ENCODE measurements at regions not wholly inside any gene's neighbourhood (a gene's known extent, or its start where the extent isn't known, plus 50 kb on each side); places are given as distances from the start of the nearest gene placed in this dataset.

DNA sequence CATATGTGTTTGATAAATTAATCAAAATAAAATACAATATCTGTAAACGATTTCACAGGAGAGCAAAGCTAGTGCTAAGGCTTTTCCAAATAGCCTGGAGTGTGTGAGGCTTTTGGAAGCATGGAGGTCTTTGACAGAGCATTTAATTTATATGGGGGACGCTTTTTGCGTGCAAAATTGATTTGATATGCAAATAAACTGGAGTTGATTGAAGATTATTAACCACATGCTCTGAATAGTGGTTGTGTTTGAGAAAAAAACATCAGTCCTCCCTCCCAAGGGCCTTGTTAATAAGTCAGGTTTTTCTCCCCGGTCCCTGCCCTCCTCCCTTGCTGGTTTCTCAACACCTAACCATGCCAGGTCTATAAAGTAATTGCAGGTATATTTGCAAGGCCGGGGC lies 85.1 kb upstream of the FGFR2 start:
- SMC1A ChIA-PET (ENCODE audit: uncharacterized antibody, unreplicated experiment): interaction anchor here (0.9 kb wide), 1 partner anchor 141 kb away, joined by 3 read pairs; no protein-coding TSS in a partner anchor
- no peak for DNase-seq (ENCODE audit: low read depth, low spot score)

DNA sequence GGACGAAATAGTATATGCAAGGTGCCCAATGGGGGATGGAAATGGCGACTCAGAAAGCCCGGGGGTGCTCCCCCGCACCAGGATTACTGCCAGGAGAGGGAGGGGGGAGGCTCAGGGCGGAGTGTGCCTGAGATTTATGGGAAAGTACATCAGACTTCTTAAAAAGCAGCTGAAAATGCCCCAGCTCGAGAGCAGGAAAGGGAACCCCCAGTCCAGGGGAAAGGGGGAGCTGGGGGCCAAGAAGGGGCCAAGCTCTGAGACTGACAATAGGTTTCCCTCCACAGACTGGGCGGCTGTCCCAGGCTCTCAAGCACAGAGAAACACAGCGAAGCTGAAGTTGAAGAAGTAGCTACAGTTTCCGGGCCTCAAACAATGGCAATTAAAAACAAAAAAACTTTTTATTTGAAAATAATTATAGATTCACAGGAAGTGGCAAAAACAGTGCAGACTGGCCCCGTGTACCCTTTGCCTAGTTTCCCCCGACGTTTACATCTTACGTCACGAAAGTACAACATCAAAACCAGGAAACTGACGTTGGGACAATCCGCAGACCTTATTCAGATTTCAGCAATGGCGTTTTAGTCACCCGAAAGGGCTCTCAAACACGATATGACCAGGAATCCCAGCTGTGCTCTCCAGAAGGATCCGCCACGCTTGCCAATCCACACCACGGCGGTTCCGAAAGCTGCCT lies 83.9 kb upstream of the FGFR2 start:
- RAD21 ChIA-PET (ENCODE audit: unreplicated experiment): no interaction called here
- Histone ChIP-seq H4K20me1 (ENCODE audit: control insufficient read depth, insufficient read depth) (no peaks in the 10 kb centered on the region), H3K4me3 (no peak overlapping the region), H3K79me2 (ENCODE audit: control insufficient read depth, insufficient read depth, low read length) (no peaks in the 10 kb centered on the region), H3K9me3 (replicated peaks; ENCODE audit: control insufficient read depth, insufficient read depth, low read length) (peaks cover 4% of the 10 kb centered on the region; the same call in 2 of the 3 replicates), H3K4me1 (ENCODE audit: control insufficient read depth, insufficient read depth, low read length) (peaks cover 3% of the 10 kb centered on the region; the same call in 1 of the 2 replicates), H3K4me2 (ENCODE audit: control insufficient read depth, insufficient read depth) (no peak overlapping the region), H3K36me3 (ENCODE audit: control insufficient read depth in 2 of 2, insufficient read depth in 2 of 2, low read length in 1 of 2) (no peaks in the 10 kb centered on the region), H3K9ac (ENCODE audit: control insufficient read depth, insufficient read depth, low read length) (no peak overlapping the region), H2AFZ (ENCODE audit: control insufficient read depth, low read depth, low read length) (no peak overlapping the region), H3K27me3 (replicated peaks in 1 of 2; ENCODE audit: control insufficient read depth in 2 of 2, insufficient read depth in 2 of 2, low read length in 1 of 2) (no peaks in the 10 kb centered on the region; a peak in 1 of 4 replicates), H3K27ac (ENCODE audit: control insufficient read depth, insufficient read depth) (no peak overlapping the region)
- BruUV-seq (replicated peaks): no TSS peak
- SMC1A ChIA-PET (ENCODE audit: uncharacterized antibody, unreplicated experiment): no interaction called here
- TF ChIP-seq STAT1 (conservative IDR thresholded peaks at IDR 0.05): no peak
- no peak for TF ChIP-seq TARDBP (IDR thresholded peaks at IDR 0.05; ENCODE audit: borderline replicate concordance)
- no peak for TF ChIP-seq ZNF384 (IDR thresholded peaks at IDR 0.05; ENCODE audit: borderline replicate concordance, low read depth, low read length)
- FAIRE-seq (no peak), DNase-seq (ENCODE audit: low read depth, low spot score) (no peak), ATAC-seq (no peak)
- CTCF ChIA-PET: no interaction called here
- in situ Hi-C loops (cut with MboI): no loop called here
- WGBS (ENCODE audit: insufficient coverage, insufficient replicate concordance, low lambda C conversion rate, missing lambda C conversion rate): 42% methylated on average over 20 of the region's 24 CpGs
- intact Hi-C loops (cut with micrococcal nuclease; ENCODE audit: unreplicated experiment): no loop called here
- POLR2A ChIA-PET: no interaction called here

More for the DNA sequence above, 85.1 kb upstream of the FGFR2 start:
- ChIA-PET RAD21 (ENCODE audit: unreplicated experiment) (no interaction called here), CTCF (no interaction called here), POLR2A (no interaction called here)
- H3K4me2 ChIP-seq (ENCODE audit: control insufficient read depth, insufficient read depth): no peak overlapping the region
- no peak for FAIRE-seq
- H3K9me3 ChIP-seq (replicated peaks; ENCODE audit: control insufficient read depth, insufficient read depth, low read length): peaks cover 2% of the 10 kb centered on the region; the same call in 2 of the 3 replicates
- TF ChIP-seq CHD4 (IDR thresholded peaks at IDR 0.05) (no peak), NFYB (IDR thresholded peaks at IDR 0.05; ENCODE audit: insufficient read depth, low read depth, low read length) (no peak), MXI1 (IDR thresholded peaks at IDR 0.05; ENCODE audit: low read depth, low read length) (no peak), HDGF (IDR thresholded peaks at IDR 0.05) (no peak), EP300 (IDR thresholded peaks at IDR 0.05; ENCODE audit: borderline replicate concordance in 1 of 2, control insufficient read depth in 1 of 2, low read depth in 2 of 2, low read length in 2 of 2) (no peak)
- H3K27me3 ChIP-seq (replicated peaks in 1 of 2; ENCODE audit: control insufficient read depth in 2 of 2, insufficient read depth in 2 of 2, low read length in 1 of 2): no peaks in the 10 kb centered on the region; a peak in 1 of 4 replicates
- H3K27ac ChIP-seq (ENCODE audit: control insufficient read depth, insufficient read depth): no peak overlapping the region
- peaks cover 3% of the 10 kb centered on the region; the same call in 1 of the 2 replicates for H3K4me1 ChIP-seq (ENCODE audit: control insufficient read depth, insufficient read depth, low read length)
- no peak overlapping the region for H3K4me3 ChIP-seq
- intact Hi-C loops (cut with micrococcal nuclease; ENCODE audit: unreplicated experiment) (no loop called here), in situ Hi-C loops (cut with MboI) (no loop called here)
- no TSS peak for BruUV-seq (replicated peaks)
- ATAC-seq: no peak
- H3K79me2 ChIP-seq (ENCODE audit: control insufficient read depth, insufficient read depth, low read length): no peaks in the 10 kb centered on the region
- no peaks in the 10 kb centered on the region for H4K20me1 ChIP-seq (ENCODE audit: control insufficient read depth, insufficient read depth)
- no peak overlapping the region for H3K9ac ChIP-seq (ENCODE audit: control insufficient read depth, insufficient read depth, low read length)
- no peaks in the 10 kb centered on the region for H3K36me3 ChIP-seq (ENCODE audit: control insufficient read depth in 2 of 2, insufficient read depth in 2 of 2, low read length in 1 of 2)
- 2% methylated on average over 5 of the region's 5 CpGs for WGBS (ENCODE audit: insufficient coverage, insufficient replicate concordance, low lambda C conversion rate, missing lambda C conversion rate)
- no peak overlapping the region for H2AFZ ChIP-seq (ENCODE audit: control insufficient read depth, low read depth, low read length)

Data from GM12878 (cell line).